A673 (cell line): ENCODE measurements at regions not wholly inside any gene's neighbourhood (a gene's known extent, or its start where the extent isn't known, plus 50 kb on each side); places are given as distances from the start of the nearest gene placed in this dataset.

ENCODE experiments used
- EZH2 ChIP-seq: fragments of 200-600 bp; sonication (generic); IDR thresholded peaks from 2 replicates; pipeline ENCODE4 v1.6.1; 2017; ENCODE audit warnings: borderline replicate concordance, low read depth, mild to moderate bottlenecking, mixed read lengths, antibody characterized with exemption, low read length; ENCODE audit not compliant: poor library complexity, severe bottlenecking
- TF ChIP-seq, protein P1 (sequence below): fragments of 300-800, 200-600 bp; sonication (generic); conservative IDR thresholded peaks from 2 replicates; pipeline ENCODE4 v1.5.1; 2017; ENCODE audit warnings: low read depth, mild to moderate bottlenecking, antibody characterized with exemption, low read length, moderate library complexity, mixed read lengths

DNA sequence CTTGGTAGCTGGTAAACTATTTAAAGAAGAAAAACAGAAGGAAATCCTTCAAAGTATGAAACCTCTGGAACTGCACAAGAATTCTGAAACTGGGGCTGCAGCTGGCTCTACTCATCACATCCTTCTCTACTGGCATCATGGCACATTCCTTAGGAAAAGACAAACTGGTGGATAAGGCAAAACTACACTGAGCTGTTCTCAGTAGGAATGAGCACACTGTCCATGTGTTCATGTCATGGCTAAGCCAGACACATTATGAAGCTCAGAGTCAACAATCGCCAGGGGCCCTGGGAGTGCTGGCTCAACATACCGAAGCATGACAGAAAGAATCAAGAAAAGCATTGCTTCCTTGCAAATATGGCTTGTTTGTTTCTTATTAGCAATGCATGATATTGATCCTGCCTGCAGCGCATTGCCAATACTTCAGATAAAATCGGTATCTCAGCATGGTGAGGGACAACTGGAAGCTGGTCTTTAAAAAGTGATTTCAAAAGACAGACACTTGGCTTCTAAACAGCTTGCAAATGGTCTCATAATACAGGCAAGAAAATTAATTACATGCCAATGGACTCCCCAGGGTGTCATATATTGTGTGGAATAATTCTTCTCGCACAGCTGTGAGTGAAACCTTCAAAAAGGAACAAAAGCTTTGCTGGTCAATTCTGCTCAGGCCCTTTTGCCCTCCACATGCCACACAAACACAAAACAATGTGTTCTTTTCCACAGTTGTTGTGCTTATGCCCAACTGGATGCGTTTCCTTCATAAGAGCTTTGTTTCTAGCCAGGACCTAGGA is 300.2 kb upstream of the VCX start:
- TF ChIP-seq, protein P1, sequence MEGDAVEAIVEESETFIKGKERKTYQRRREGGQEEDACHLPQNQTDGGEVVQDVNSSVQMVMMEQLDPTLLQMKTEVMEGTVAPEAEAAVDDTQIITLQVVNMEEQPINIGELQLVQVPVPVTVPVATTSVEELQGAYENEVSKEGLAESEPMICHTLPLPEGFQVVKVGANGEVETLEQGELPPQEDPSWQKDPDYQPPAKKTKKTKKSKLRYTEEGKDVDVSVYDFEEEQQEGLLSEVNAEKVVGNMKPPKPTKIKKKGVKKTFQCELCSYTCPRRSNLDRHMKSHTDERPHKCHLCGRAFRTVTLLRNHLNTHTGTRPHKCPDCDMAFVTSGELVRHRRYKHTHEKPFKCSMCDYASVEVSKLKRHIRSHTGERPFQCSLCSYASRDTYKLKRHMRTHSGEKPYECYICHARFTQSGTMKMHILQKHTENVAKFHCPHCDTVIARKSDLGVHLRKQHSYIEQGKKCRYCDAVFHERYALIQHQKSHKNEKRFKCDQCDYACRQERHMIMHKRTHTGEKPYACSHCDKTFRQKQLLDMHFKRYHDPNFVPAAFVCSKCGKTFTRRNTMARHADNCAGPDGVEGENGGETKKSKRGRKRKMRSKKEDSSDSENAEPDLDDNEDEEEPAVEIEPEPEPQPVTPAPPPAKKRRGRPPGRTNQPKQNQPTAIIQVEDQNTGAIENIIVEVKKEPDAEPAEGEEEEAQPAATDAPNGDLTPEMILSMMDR, result no peak
- no peak for TF ChIP-seq EZH2
